ENCODE measurements at regions not wholly inside any gene's neighbourhood (a gene's known extent, or its start where the extent isn't known, plus 50 kb on each side); places are given as distances from the start of the nearest gene placed in this dataset.

DNA sequence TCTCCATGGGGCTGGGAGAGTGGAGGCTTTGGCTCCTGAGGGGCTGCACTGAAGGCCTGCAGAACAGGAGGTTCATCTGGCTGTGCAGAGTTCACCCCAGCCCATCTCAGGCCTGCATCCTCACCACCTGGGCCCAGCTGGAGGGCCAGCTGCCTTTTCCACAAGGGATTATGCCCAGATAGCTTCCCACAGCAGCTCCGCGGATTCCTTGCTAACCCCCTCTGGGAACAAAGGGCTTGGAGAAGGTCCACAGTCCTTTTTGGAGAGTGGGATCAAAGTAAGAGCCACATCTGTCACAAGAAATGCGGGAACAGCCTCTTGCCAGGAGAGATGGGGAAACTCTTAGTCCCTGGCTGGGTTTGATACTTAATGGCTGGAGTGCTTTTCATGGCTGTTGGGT lies 164.7 kb upstream of the RGMA start:
- ATAC-seq, result no peak
- BruUV-seq (replicated peaks), result no TSS peak
- Histone ChIP-seq H3K27me3 (replicated peaks in 1 of 2; ENCODE audit: control insufficient read depth in 2 of 2, insufficient read depth in 2 of 2, low read length in 1 of 2) (no peaks in the 10 kb centered on the region), H3K79me2 (ENCODE audit: control insufficient read depth, insufficient read depth, low read length) (no peaks in the 10 kb centered on the region), H3K4me3 (no peak overlapping the region), H4K20me1 (ENCODE audit: control insufficient read depth, insufficient read depth) (no peaks in the 10 kb centered on the region), H2AFZ (ENCODE audit: control insufficient read depth, low read depth, low read length) (no peak overlapping the region), H3K4me1 (ENCODE audit: control insufficient read depth, insufficient read depth, low read length) (no peaks in the 10 kb centered on the region), H3K4me2 (ENCODE audit: control insufficient read depth, insufficient read depth) (no peak overlapping the region), H3K27ac (ENCODE audit: control insufficient read depth, insufficient read depth) (no peak overlapping the region), H3K36me3 (ENCODE audit: control insufficient read depth in 2 of 2, insufficient read depth in 2 of 2, low read length in 1 of 2) (no peaks in the 10 kb centered on the region), H3K9ac (ENCODE audit: control insufficient read depth, insufficient read depth, low read length) (no peak overlapping the region), H3K9me3 (replicated peaks; ENCODE audit: control insufficient read depth, insufficient read depth, low read length) (no peaks in the 10 kb centered on the region)
- intact Hi-C loops (cut with micrococcal nuclease; ENCODE audit: unreplicated experiment), result no loop called here
- RAD21 ChIA-PET (ENCODE audit: unreplicated experiment), result no interaction called here
- WGBS (ENCODE audit: insufficient coverage, insufficient replicate concordance, low lambda C conversion rate, missing lambda C conversion rate), result 71% methylated on average over 3 of the region's 3 CpGs
- in situ Hi-C loops (cut with MboI), result no loop called here
- CTCF ChIA-PET, result no interaction called here
- SMC1A ChIA-PET (ENCODE audit: uncharacterized antibody, unreplicated experiment), result no interaction called here
- TF ChIP-seq E2F8 (IDR thresholded peaks at IDR 0.05; ENCODE audit: low read depth, partially characterized antibody) (no peak), BMI1 (IDR thresholded peaks at IDR 0.05; ENCODE audit: borderline replicate concordance) (no peak), CHD1 (IDR thresholded peaks at IDR 0.05; ENCODE audit: low read depth, low read length) (no peak), PML (IDR thresholded peaks at IDR 0.05; ENCODE audit: low read length) (no peak), CEBPB (IDR thresholded peaks at IDR 0.05; ENCODE audit: borderline replicate concordance in 1 of 2, low read depth in 2 of 2, low read length in 2 of 2) (no peak), CBFB (IDR thresholded peaks at IDR 0.05; ENCODE audit: low read depth) (no peak), SREBF2 (IDR thresholded peaks at IDR 0.05; ENCODE audit: low read length) (no peak), MAX (IDR thresholded peaks at IDR 0.05; ENCODE audit: low read depth, low read length) (no peak), MXI1 (IDR thresholded peaks at IDR 0.05; ENCODE audit: low read depth, low read length) (no peak), NR2C2 (IDR thresholded peaks at IDR 0.05; ENCODE audit: borderline replicate concordance, control insufficient read depth, insufficient read length, low read depth) (no peak), RB1 (IDR thresholded peaks at IDR 0.05; ENCODE audit: borderline replicate concordance) (no peak), FOXK2 (IDR thresholded peaks at IDR 0.05) (no peak), POLR2AphosphoS2 (IDR thresholded peaks at IDR 0.05; ENCODE audit: low read depth, low read length) (no peak), CBX3 (IDR thresholded peaks at IDR 0.05; ENCODE audit: borderline replicate concordance, low read depth) (no peak), RBBP5 (conservative IDR thresholded peaks at IDR 0.05) (no peak), TBL1XR1 (IDR thresholded peaks at IDR 0.05; ENCODE audit: low read depth, low read length) (no peak)
- DNase-seq (ENCODE audit: low read depth, low spot score), result no peak
- POLR2A ChIA-PET, result no interaction called here
- no peak for FAIRE-seq

All from GM12878 (cell line).